Astrocyte of the hippocampus (primary cell): ENCODE measurements at regions not wholly inside any gene's neighbourhood (a gene's known extent, or its start where the extent isn't known, plus 50 kb on each side); places are given as distances from the start of the nearest gene placed in this dataset.
A peak's percentile ranks its signal among the peaks of the same experiment; 100 is the strongest.
"Not testable (repeated sequence)": the region's sequence is repeated elsewhere in the genome, so short reads cannot be mapped to it uniquely, and the experiment has no call there.

Experiments used
- DNase-seq: peaks from one replicate; pipeline ENCODE4 v3.0.0; 2011; ENCODE audit warnings: low read depth, low spot score

DNA sequence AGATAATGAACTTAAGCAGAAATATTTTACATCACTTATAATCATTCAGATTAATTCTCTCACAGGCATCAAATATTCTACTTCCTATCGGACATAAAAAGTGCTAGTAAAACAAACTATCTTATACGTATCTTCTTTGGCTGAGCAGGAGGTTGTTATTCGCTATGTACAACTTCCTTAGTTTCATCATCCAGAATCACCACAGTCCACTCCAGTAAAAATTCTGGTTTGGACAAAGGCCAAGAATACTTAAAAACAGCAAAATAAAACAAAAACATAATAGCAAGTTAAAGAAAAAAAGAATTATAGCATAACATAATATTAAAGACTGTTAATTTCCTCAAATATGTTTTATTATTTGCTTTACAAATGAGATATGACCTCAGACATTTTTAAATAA, 1077.1 kb upstream of the CELF4 start:
- DNase-seq, result no peak

GRCh38 chr18:38639700-38640099, 1074.1 kb upstream of the CELF4 start:
- not testable (repeated sequence) for DNase-seq

DNA sequence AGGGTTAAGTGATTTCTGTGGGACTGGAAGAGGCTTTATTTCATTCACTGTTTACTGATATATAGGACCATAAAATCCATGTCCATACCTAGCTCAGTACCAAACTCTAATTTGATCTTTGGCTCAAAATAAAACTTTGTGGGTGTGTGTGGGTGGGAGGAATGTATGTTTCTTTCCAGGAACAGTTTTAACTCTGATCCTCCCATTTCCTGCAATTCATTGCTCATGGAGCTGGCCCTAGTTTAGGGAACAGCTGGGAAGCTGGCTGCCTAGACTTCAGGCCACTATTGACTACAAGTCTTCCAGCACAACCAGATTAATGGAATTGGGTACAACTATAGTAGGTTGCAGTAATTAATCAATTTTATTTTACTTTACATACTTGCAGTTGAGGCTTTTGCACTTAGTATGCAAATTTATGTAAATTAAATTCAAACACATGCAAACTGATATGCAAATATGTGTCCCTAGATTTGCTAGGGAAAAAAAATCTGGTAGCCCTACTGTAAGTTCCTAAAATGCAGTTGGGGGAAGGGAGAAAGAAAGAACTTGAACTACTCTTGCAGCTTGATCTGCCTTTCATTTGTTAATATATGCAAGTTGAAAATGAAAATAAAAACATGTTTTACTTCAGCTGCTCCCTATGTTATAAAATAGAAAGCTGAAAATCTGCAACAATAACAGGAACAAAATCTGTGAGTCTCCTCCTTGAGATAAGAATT, 1070.3 kb upstream of the CELF4 start:
- peak; percentile 29 for DNase-seq

GRCh38 chr18:38634117-38634516, 1068.5 kb upstream of the CELF4 start:
- no peak for DNase-seq

DNA sequence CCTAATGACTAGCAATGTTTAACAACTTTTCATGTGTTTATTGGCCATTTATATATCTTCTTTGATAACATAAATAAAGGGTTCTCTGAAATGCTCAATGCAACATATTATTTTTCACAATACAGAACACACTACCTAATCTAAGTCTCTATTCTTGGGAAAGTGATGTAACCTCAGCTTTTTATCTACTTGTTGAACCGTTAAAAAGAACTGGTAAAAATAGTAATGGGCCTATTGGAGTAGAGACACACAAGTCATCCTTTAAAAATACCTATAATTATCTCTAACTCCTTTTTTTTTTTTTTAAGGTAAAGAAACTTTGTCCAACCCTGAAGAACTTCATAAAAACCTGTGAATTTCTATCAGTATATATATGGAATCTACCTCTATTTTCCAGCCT, 1067.7 kb upstream of the CELF4 start:
- DNase-seq, result no peak

GRCh38 chr18:38619129-38619528, 1053.5 kb upstream of the CELF4 start:
- no peak for DNase-seq

- no peak for DNase-seq
Observed at GRCh38 chr18:38616306-38616705, 1050.7 kb upstream of the CELF4 start.

- no peak for DNase-seq
Observed at GRCh38 chr18:38612904-38613303, 1047.3 kb upstream of the CELF4 start.

GRCh38 chr18:38611036-38611964, 1045.7 kb upstream of the CELF4 start:
- DNase-seq, result no peak

GRCh38 chr18:38606841-38607240, 1041.2 kb upstream of the CELF4 start:
- no peak for DNase-seq

DNA sequence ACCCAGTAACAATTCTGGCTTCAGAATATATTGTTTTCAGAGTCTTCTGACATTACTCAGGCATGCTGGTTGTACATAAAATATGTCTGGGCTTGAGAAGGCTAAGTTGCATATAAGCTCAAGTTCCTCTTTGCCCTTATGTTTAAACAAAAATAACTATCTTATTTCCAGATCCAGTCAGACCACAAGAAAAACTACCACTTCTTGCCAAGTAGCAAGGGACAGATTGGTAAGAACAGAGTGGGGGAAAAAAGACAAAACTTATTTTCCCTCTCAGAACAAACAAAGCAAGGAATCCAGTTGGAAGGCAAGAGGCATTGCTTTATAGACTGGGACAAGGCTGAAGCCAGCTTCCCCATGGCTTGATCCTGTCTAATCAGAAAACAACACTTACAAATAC, 1036.7 kb upstream of the CELF4 start:
- no peak for DNase-seq

- no peak for DNase-seq
Observed at GRCh38 chr18:38587571-38587970, 1022.0 kb upstream of the CELF4 start.

GRCh38 chr18:38586327-38586726, 1020.7 kb upstream of the CELF4 start:
- no peak for DNase-seq

GRCh38 chr18:38579764-38580163, 1014.2 kb upstream of the CELF4 start:
- DNase-seq, result no peak

DNA sequence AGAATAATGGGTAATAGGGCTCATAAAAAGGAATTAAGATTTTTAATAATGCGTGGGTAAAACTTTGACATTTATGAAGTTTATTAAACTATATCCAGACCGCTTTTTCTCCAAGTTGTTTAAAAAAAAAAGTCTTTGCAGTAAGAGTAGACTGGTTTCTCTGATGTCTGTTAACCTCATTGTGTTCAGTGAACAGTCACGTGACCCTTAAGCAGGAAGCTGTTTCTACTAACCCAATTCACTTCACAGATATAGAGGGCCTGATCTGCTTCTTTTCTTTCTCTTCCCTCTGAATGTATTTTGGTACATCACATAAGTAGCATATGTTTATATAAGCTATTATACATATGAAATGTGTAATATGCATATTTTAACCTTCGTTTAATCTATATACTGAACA, 1011.3 kb upstream of the CELF4 start:
- DNase-seq, result no peak

DNA sequence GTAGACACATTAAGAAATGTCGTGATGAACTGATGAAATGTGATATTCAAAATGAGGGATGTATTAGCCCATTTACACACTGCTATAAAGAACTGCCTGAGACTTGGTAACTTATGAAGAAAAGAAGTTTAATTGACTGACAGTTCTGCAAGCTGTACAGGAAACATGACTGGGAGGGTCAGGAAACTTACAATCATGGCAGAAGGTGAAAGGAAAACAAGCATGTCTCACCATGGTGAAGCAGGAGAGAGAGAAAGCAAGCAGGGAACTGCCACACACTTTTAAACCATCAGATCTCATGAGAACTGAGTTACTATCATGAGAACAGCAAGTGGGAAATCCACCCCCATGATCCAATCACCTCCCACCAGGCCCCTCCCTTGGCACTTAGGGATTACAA, 1010.8 kb upstream of the CELF4 start:
- no peak for DNase-seq

DNA sequence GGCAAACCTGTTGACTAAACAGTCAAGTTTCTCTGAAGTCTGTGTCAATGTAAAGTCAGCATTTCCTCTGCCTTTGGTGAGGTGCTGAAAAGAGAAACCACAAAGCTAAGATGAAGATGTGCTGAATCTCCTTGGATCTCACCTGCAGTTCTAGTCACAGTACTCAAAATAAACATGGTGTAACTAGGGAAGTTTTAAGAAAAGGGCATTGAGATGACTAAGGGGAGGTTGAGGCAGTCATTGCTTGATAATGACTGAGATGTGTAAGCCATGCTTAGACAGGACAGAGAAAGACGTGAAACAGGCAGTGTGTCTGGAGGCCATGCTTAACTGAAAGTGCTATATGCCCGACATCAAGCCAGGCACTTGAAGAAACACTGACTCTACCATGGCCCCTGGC, 1010.0 kb upstream of the CELF4 start:
- no peak for DNase-seq

- no peak for DNase-seq
Observed at GRCh38 chr18:38575023-38575422, 1009.4 kb upstream of the CELF4 start.

DNA sequence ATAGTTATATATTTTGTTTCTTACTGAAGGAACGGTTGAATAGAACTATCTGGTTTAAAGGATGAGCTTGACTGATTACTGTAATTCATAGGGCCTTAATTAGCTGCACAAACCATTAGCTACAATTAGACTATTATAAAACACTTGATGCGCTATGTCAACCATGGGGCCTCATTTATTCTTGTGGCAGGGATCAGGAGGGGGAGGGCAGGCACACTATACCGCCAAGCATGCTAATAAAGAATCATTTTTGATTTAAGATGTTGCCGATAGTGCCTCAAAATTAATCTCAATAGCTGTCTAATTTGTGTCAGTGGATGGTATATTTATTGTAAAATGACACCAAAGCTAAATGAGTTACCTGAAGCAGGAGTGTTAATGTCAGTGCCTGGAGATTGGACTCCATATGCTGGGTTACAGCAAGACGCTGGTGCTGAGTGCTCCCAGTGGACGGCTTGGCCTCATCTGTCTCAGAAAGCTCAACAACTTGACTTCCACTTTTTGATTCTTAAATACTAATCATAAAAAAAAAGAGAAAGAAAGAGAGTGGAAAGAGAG, 1007.0 kb upstream of the CELF4 start:
- DNase-seq, result no peak

DNA sequence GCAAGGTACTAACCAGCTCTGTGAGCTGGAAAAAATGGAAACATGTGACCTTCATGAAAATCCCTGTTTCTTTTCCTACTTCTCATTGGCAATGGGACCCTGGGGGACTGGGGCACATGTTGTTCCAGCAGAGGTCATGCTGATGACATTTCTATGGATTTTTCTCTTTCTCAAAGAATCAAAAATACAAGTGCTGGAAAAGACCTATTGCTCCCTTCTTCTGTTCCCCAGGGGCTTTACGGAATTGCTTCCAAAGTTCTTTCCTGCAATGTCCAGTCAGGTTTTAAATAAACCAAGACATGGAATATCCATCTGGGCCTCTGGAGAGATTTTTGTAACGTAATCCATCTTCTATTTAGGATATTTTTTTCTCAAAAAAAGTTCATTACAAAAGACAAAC, 1006.1 kb upstream of the CELF4 start:
- no peak for DNase-seq

- DNase-seq, result no peak
Observed at GRCh38 chr18:38565513-38565912, 999.9 kb upstream of the CELF4 start.

- no peak for DNase-seq
Observed at GRCh38 chr18:38563396-38563980, 997.9 kb upstream of the CELF4 start.
